Activated T-cell treated with anti-CD3 and anti-CD28 coated beads, Interleukin-2, amount 50 U/mL, for 4 hours (primary cell): ENCODE measurements at regions not wholly inside any gene's neighbourhood (a gene's known extent, or its start where the extent isn't known, plus 50 kb on each side); places are given as distances from the start of the nearest gene placed in this dataset.
"Not testable (repeated sequence)": the region's sequence is repeated elsewhere in the genome, so short reads cannot be mapped to it uniquely, and the experiment has no call there.

ENCODE experiments used
- ATAC-seq, 2 donors: fragments of 200-7000 bp; cut with Tn5 transposase; one replicate each; pipeline ENCODE4 v1.10.0; 2021
- DNase-seq: peaks from one replicate; pipeline ENCODE4 v3.0.0-alpha.2; 2020
- H3K27me3 Mint-ChIP-seq: one replicate; pipeline ENCODE4 v1.8.0; 2021; ENCODE audit warnings: low read depth, mixed read lengths
- H3K36me3 Mint-ChIP-seq: one replicate; pipeline ENCODE4 v1.8.0; 2022; ENCODE audit warnings: mixed read lengths; ENCODE audit not compliant: insufficient read depth
- H3K4me1 Mint-ChIP-seq: one replicate; pipeline ENCODE4 v1.8.0; 2021; ENCODE audit warnings: low read depth, mixed read lengths
- H3K4me3 Mint-ChIP-seq: one replicate; pipeline ENCODE4 v1.8.0; 2021; ENCODE audit warnings: mild to moderate bottlenecking, moderate library complexity, mixed read lengths
- H3K9me3 Mint-ChIP-seq: one replicate; pipeline ENCODE4 v1.8.0; 2021; ENCODE audit warnings: mixed read lengths

- DNase-seq (no peak), ATAC-seq (no peak)
- no peaks in the 10 kb centered on the region for H3K9me3 Mint-ChIP-seq
- peak overlapping the region; percentile 8 for H3K4me3 Mint-ChIP-seq
- peaks cover 13% of the 10 kb centered on the region for H3K4me1 Mint-ChIP-seq
- H3K27me3 Mint-ChIP-seq: peaks cover 6% of the 10 kb centered on the region
- H3K36me3 Mint-ChIP-seq: no peaks in the 10 kb centered on the region
Observed at GRCh38 chr1:181180407-181181031, 92.0 kb downstream of the IER5 start.

- no peaks in the 10 kb centered on the region for H3K9me3 Mint-ChIP-seq
- peaks cover 10% of the 10 kb centered on the region for H3K27me3 Mint-ChIP-seq
- no peaks in the 10 kb centered on the region for H3K36me3 Mint-ChIP-seq
- H3K4me3 Mint-ChIP-seq: no peak overlapping the region
- H3K4me1 Mint-ChIP-seq: peaks cover 13% of the 10 kb centered on the region
- DNase-seq (no peak), ATAC-seq (no peak)
Observed at GRCh38 chr1:181181792-181182585, 93.5 kb downstream of the IER5 start.

- Mint-ChIP-seq H3K27me3 (peaks cover 10% of the 10 kb centered on the region), H3K9me3 (no peaks in the 10 kb centered on the region), H3K36me3 (no peaks in the 10 kb centered on the region), H3K4me3 (no peak overlapping the region), H3K4me1 (peaks cover 8% of the 10 kb centered on the region)
- no peak for ATAC-seq
- DNase-seq: no peak
Observed at GRCh38 chr1:181184621-181185020, 96.1 kb downstream of the IER5 start.

GRCh38 chr1:181185461-181185860 is 97.0 kb downstream of the IER5 start:
- H3K9me3 Mint-ChIP-seq: no peaks in the 10 kb centered on the region
- peaks cover 2% of the 10 kb centered on the region for H3K4me1 Mint-ChIP-seq
- no peak overlapping the region for H3K4me3 Mint-ChIP-seq

GRCh38 chr1:181186133-181186532 is 97.6 kb downstream of the IER5 start:
- DNase-seq, H3K4me3 Mint-ChIP-seq, ATAC-seq, H3K9me3 Mint-ChIP-seq, H3K4me1 Mint-ChIP-seq, H3K36me3 Mint-ChIP-seq, H3K27me3 Mint-ChIP-seq: not testable (repeated sequence)

More at GRCh38 chr1:181185461-181185860, 97.0 kb downstream of the IER5 start:
- Mint-ChIP-seq H3K27me3 (peaks cover 10% of the 10 kb centered on the region), H3K36me3 (no peaks in the 10 kb centered on the region)
- no peak for ATAC-seq
- DNase-seq: no peak

GRCh38 chr1:181187337-181188126 is 99.0 kb downstream of the IER5 start:
- ATAC-seq: no peak
- Mint-ChIP-seq H3K9me3 (no peaks in the 10 kb centered on the region), H3K36me3 (no peaks in the 10 kb centered on the region), H3K4me3 (no peak overlapping the region), H3K27me3 (peaks cover 7% of the 10 kb centered on the region), H3K4me1 (peaks cover 5% of the 10 kb centered on the region)
- DNase-seq: no peak

- Mint-ChIP-seq H3K9me3 (no peaks in the 10 kb centered on the region), H3K36me3 (no peaks in the 10 kb centered on the region), H3K27me3 (peaks cover 9% of the 10 kb centered on the region), H3K4me1 (peaks cover 5% of the 10 kb centered on the region), H3K4me3 (no peak overlapping the region)
- ATAC-seq (no peak), DNase-seq (no peak)
Observed at GRCh38 chr1:181189245-181189644, 100.7 kb downstream of the IER5 start.

- peaks cover 5% of the 10 kb centered on the region for H3K4me1 Mint-ChIP-seq
- peaks cover 7% of the 10 kb centered on the region for H3K27me3 Mint-ChIP-seq
- peak; percentile 91 to 96 for ATAC-seq
- H3K4me3 Mint-ChIP-seq: peak overlapping the region; percentile 4
- H3K9me3 Mint-ChIP-seq: no peaks in the 10 kb centered on the region
- peak; percentile 73 for DNase-seq
- H3K36me3 Mint-ChIP-seq: no peaks in the 10 kb centered on the region
Observed at GRCh38 chr1:181189691-181190363, 101.3 kb downstream of the IER5 start.

GRCh38 chr1:181190364-181191035 is 102.0 kb downstream of the IER5 start:
- peaks cover 5% of the 10 kb centered on the region for H3K27me3 Mint-ChIP-seq
- peaks cover 5% of the 10 kb centered on the region for H3K4me1 Mint-ChIP-seq
- no peak for ATAC-seq
- H3K4me3 Mint-ChIP-seq: peak overlapping the region; percentile 4
- no peak for DNase-seq
- H3K9me3 Mint-ChIP-seq: no peaks in the 10 kb centered on the region
- H3K36me3 Mint-ChIP-seq: no peaks in the 10 kb centered on the region

GRCh38 chr1:181191494-181192040 is 103.1 kb downstream of the IER5 start:
- H3K36me3 Mint-ChIP-seq: peaks cover 2% of the 10 kb centered on the region
- no peaks in the 10 kb centered on the region for H3K9me3 Mint-ChIP-seq
- H3K4me3 Mint-ChIP-seq: no peak overlapping the region
- peaks cover 2% of the 10 kb centered on the region for H3K27me3 Mint-ChIP-seq
- peaks cover 5% of the 10 kb centered on the region for H3K4me1 Mint-ChIP-seq
- DNase-seq: no peak
- ATAC-seq: no peak

GRCh38 chr1:181192316-181192715 is 103.8 kb downstream of the IER5 start:
- H3K4me1 Mint-ChIP-seq: peaks cover 5% of the 10 kb centered on the region
- H3K27me3 Mint-ChIP-seq: peaks cover 2% of the 10 kb centered on the region
- DNase-seq: no peak
- peaks cover 2% of the 10 kb centered on the region for H3K36me3 Mint-ChIP-seq
- ATAC-seq: no peak
- H3K4me3 Mint-ChIP-seq: no peak overlapping the region
- H3K9me3 Mint-ChIP-seq: no peaks in the 10 kb centered on the region

GRCh38 chr1:181202986-181203555 is 114.6 kb downstream of the IER5 start:
- no peak for ATAC-seq
- H3K27me3 Mint-ChIP-seq: peaks cover 5% of the 10 kb centered on the region
- H3K9me3 Mint-ChIP-seq: no peaks in the 10 kb centered on the region
- no peaks in the 10 kb centered on the region for H3K4me1 Mint-ChIP-seq
- no peaks in the 10 kb centered on the region for H3K36me3 Mint-ChIP-seq
- no peak overlapping the region for H3K4me3 Mint-ChIP-seq
- no peak for DNase-seq

- no peaks in the 10 kb centered on the region for H3K4me1 Mint-ChIP-seq
- ATAC-seq (no peak), DNase-seq (no peak)
- peaks cover 2% of the 10 kb centered on the region for H3K27me3 Mint-ChIP-seq
- no peak overlapping the region for H3K4me3 Mint-ChIP-seq
- no peaks in the 10 kb centered on the region for H3K9me3 Mint-ChIP-seq
- H3K36me3 Mint-ChIP-seq: no peaks in the 10 kb centered on the region
Observed at GRCh38 chr1:181204530-181204929, 116.0 kb downstream of the IER5 start.
